SKM-1 treated with dmso at 0.1 percent for 144 hours (cell line): ENCODE measurements at regions not wholly inside any gene's neighbourhood (a gene's known extent, or its start where the extent isn't known, plus 50 kb on each side); places are given as distances from the start of the nearest gene placed in this dataset.
A peak's percentile ranks its signal among the peaks of the same experiment; 100 is the strongest.
"Not testable (repeated sequence)": the region's sequence is repeated elsewhere in the genome, so short reads cannot be mapped to it uniquely, and the experiment has no call there.

ENCODE experiments used
- DNase-seq: peaks from one replicate; lab custom pipeline; 2025; ENCODE audit not compliant: unreplicated experiment; lab: John Stamatoyannopoulos, UW

GRCh38 chr3:194879126-194879877 lies 193.6 kb downstream of the FAM43A start:
- no peak for DNase-seq

GRCh38 chr3:194879991-194880939 lies 194.6 kb downstream of the FAM43A start:
- DNase-seq, result peak; percentile 30

- no peak for DNase-seq
These were observed 195.6 kb downstream of the FAM43A start for GRCh38 chr3:194880940-194881925.

GRCh38 chr3:194884649-194885315 lies 199.1 kb downstream of the FAM43A start:
- no peak for DNase-seq

GRCh38 chr3:194885766-194886165 lies 200.1 kb downstream of the FAM43A start:
- no peak for DNase-seq

GRCh38 chr3:194886836-194887235 lies 201.2 kb downstream of the FAM43A start:
- no peak for DNase-seq

GRCh38 chr3:194888062-194888461 lies 202.4 kb downstream of the FAM43A start:
- not testable (repeated sequence) for DNase-seq

GRCh38 chr3:194888916-194889315 lies 203.2 kb downstream of the FAM43A start:
- no peak for DNase-seq

GRCh38 chr3:194890091-194890490 lies 204.4 kb downstream of the FAM43A start:
- DNase-seq, result no peak

GRCh38 chr3:194893121-194893987 lies 207.7 kb downstream of the FAM43A start:
- DNase-seq, result no peak

GRCh38 chr3:194894538-194894937 lies 208.9 kb downstream of the FAM43A start:
- DNase-seq, result no peak

GRCh38 chr3:194900854-194901522 lies 215.3 kb downstream of the FAM43A start:
- no peak for DNase-seq

- not testable (repeated sequence) for DNase-seq
These were observed 217.8 kb downstream of the FAM43A start for GRCh38 chr3:194903447-194903846.

GRCh38 chr3:194904999-194905398 lies 219.3 kb downstream of the FAM43A start:
- DNase-seq, result not testable (repeated sequence)

- DNase-seq, result no peak
These were observed 220.0 kb downstream of the FAM43A start for GRCh38 chr3:194905696-194906095.

- no peak for DNase-seq
These were observed 220.5 kb downstream of the FAM43A start for GRCh38 chr3:194906229-194906629.

- DNase-seq, result no peak
These were observed 221.4 kb downstream of the FAM43A start for GRCh38 chr3:194906970-194907629.

GRCh38 chr3:194907811-194908210 lies 222.1 kb downstream of the FAM43A start:
- DNase-seq, result no peak
